NOMO-1 treated with dmso at 0.1 percent for 144 hours (cell line): ENCODE measurements at regions not wholly inside any gene's neighbourhood (a gene's known extent, or its start where the extent isn't known, plus 50 kb on each side); places are given as distances from the start of the nearest gene placed in this dataset.

Experiments
- DNase-seq: peaks from one replicate; lab custom pipeline; 2025; ENCODE audit not compliant: unreplicated experiment; lab: John Stamatoyannopoulos, UW

GRCh38 chr2:117502121-117502520, 312.4 kb upstream of the DDX18 start:
- no peak for DNase-seq

- DNase-seq: no peak
These were observed 302.2 kb upstream of the DDX18 start for GRCh38 chr2:117512307-117512706.

DNA sequence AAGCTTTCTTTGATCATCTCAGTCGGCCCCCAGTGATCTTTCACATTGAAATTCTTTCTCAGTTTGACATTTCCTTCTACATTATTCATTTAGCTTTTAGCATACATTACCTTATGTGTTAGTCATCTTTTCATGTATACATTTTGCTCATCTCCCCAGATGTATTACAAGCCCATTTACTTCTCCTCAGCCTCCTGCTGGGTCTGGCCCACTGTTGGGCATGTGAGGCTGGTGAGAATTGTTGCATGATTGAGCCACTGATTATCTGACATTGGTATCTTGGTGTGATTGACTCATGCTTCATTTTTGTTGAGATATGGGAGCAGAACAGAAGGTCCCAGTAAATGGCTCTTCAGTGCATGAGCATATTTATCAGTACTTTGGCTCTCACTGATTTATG, 300.1 kb upstream of the DDX18 start:
- no peak for DNase-seq

- DNase-seq: no peak
These were observed 295.3 kb upstream of the DDX18 start for GRCh38 chr2:117519238-117519637.

GRCh38 chr2:117519721-117520120, 294.8 kb upstream of the DDX18 start:
- DNase-seq: no peak

DNA sequence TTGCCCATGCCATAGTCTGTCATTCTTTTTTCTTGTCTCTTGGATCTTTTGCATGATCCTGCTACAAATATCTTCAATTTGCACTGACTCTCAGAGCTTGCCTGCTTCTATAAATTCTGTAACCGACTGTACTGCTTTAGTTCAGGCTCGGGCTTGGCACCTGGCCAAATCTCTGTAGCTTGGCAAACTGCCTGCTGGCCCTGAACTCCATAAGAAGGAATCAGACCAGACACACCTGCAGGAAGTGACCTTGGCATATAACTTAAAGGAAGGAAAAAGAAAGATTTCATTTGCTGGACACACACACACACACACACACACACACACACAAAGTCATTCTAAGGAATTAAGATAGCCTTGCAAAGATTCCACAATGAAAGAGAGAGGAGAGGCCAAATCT, 291.2 kb upstream of the DDX18 start:
- DNase-seq: no peak

GRCh38 chr2:117523711-117524238, 290.7 kb upstream of the DDX18 start:
- DNase-seq: no peak

DNA sequence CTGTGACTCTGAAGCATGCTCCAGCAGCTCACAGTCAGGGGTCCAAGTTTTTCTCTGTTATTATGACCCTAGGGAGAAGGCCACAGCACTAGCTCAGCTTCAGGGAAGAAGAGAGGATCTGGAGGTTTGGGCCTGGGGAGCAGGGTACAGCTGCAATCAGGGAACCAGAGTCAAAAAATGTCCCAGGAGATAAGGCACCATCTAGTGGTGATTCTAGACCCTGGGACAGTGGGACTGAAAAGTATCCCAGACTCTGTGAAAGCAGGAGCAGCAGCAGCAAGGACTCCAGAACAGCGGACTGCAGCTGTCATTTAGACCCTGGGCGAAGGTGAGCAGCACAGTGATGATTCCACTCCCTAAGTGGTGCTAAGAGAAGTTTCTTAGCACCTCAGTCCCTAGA, 278.4 kb upstream of the DDX18 start:
- DNase-seq: no peak

DNA sequence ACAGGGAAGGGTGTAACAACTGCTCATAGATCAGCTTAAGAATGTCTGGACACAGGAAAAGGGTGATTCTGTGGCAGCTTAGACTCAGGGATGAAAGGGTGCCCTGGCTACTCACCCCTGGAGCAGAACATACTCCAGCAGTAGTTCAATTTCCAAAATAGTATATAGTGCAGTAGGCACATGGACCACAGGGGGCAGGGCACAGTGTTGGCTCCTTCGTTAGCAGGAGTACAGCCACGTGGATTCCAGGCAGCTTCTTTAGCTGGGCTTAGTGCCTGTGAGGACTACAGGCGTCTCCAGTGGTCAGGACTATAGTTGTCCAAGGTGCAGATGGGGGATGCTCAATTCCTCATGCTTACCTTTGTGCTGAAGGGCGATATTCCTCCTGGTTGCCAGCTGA, 277.5 kb upstream of the DDX18 start:
- DNase-seq: no peak

DNA sequence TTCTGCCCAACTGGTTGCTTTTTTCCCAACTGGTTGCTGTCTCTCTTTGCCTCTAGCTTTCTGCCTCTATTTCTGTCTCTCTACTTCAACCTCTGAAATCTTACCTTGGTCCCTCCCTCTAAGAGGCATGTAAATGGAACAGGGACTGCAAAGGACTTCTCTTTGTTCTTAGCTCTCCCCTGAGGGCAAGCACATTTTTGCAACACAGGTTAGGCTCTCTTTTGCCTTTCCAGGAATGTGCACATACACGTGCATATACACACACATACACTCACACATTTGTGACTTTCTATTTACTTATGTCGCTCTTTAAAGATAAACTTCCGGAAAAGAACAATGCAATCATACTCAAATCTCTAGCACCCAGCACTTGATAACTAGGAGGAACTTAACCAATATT, 262.6 kb upstream of the DDX18 start:
- no peak for DNase-seq

GRCh38 chr2:117553448-117553847, 261.0 kb upstream of the DDX18 start:
- DNase-seq: no peak

GRCh38 chr2:117555965-117556364, 258.5 kb upstream of the DDX18 start:
- DNase-seq: no peak

DNA sequence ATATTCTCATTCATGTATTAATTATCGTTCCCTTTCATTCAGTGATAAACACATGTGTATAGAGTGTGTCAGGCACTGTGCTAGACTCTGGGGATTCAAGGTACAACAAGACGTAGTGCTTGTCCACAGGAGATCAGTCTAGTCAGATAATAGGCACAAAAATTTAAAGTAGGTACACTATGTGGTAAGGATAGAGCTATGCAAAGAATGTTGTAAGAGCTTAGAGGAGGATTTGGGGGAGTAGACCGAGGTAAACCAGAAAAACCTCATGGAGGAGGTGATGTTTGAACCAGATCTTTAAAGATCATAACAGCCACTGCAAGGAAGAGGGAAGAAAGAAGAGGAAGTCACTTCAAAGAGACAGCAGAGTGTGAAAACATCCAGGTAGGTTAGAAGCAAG, 256.9 kb upstream of the DDX18 start:
- no peak for DNase-seq

DNA sequence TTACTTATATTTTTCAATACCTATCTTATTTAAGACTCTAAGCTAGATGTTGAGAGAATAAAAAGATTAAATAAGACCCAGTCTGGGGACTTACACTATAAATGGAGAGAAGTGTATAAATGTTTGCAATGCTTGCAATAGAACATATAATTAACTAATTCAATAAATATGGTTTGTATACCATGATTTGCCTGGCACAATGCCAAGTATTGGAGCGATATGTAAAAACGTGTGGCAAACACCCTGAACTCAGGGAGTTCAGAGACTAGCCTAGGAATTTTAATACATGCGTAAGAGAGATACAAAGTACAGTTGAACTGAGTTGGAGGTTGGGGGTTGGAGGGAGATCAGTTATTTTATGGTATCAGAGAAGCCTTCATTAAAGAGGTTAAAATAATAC, 251.8 kb upstream of the DDX18 start:
- no peak for DNase-seq

- DNase-seq: no peak
These were observed 242.7 kb upstream of the DDX18 start for GRCh38 chr2:117571590-117572349.

DNA sequence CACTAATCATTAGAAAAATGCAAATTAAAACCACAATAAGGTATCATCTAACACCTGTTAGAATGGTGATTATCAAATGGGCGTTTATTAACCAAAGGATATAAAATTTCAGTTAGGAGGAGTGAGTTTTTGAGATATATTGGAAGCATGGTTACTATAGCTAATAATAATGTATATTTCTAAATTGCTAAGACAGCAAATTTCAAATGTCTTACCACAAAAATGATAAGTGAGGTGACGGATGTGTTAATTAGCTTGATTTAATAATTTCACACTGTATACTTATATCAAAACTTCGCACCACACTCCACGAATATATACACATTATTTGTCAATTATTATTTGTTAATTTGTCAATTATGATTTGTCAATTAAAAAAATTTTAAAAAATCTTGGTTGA, 227.2 kb upstream of the DDX18 start:
- DNase-seq: no peak

DNA sequence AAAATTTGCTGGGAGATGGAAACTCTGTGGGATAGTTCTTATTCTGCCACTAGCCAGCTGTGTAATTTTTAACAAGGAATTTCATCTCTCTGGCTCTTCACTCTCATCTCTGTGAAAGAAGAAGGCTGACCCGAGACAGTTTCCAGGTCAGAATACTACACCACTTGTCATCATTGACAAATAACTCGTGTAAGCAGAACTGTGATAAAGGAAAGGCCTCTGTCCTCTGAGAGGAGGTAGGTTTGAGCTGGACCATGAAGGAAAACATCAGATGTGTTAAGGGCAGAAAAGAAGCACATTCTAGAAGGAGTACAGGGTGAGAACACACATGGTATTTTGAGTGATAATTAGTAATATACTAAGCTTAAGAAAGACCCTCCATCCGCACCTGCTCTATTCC, 211.4 kb upstream of the DDX18 start:
- DNase-seq: no peak

- no peak for DNase-seq
These were observed 210.9 kb upstream of the DDX18 start for GRCh38 chr2:117603567-117603966.

DNA sequence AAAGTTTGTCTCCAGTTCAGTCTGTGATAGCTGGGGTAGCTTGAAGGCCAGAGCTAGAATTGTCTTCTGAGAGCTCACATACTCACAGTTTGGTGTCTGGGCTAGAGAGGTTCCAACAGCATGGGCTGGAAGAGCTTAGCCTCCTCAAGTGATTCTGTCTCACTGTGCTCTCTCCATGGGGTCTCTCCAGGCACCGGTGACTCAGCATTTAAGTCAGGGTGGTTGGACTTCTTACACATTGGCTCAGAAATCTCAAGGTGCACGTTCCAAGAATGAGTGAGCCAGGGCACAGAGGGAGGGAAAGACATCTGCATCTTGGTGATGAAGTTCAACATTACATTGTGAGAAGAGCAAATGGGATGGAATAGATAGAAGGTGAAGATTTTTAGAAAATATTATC, 207.3 kb upstream of the DDX18 start:
- no peak for DNase-seq

GRCh38 chr2:117613101-117613500, 201.4 kb upstream of the DDX18 start:
- no peak for DNase-seq

- DNase-seq: no peak
These were observed 200.2 kb upstream of the DDX18 start for GRCh38 chr2:117614296-117614695.

GRCh38 chr2:117614823-117615534, 199.5 kb upstream of the DDX18 start:
- no peak for DNase-seq

DNA sequence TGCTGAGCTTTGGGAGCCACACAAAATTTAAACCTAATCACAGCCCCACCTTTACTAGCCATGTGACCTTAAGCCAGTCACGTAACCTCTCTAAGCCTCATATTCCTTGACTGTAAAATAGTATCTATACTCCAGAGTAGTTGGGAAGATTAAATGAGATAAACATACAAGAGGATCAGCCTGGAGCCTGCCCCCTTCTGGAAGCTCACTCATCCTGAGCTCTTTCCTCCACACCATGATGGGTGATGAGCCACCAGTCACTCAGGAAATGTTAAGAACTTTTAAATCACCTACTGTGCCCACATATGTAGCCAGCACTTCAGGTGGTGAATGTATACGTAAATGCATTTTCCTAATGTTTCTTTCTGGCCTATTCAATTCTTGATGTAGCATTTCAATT, 195.9 kb upstream of the DDX18 start:
- no peak for DNase-seq
